B cell (primary cell): ENCODE measurements at regions not wholly inside any gene's neighbourhood (a gene's known extent, or its start where the extent isn't known, plus 50 kb on each side); places are given as distances from the start of the nearest gene placed in this dataset.

ENCODE experiments used
- ATAC-seq: fragments of 200-7000 bp; cut with Tn5 transposase; one replicate; pipeline ENCODE4 v1.10.0; 2021; ENCODE audit warnings: low read depth, mild to moderate bottlenecking, moderate number of reproducible peaks, moderate library complexity
- CTCF ChIA-PET: fragments of 350-600 bp; sonication (Branson Sonifier 250); formaldehyde crosslinking; loops from one replicate; lab custom pipeline; 2021; ENCODE audit warnings: antibody characterized with exemption, inconsistent platforms; lab: Charles Lee
- POLR2A ChIA-PET: fragments of 350-600 bp; sonication (Branson Sonifier 250); formaldehyde crosslinking; loops from one replicate; lab custom pipeline; 2021; ENCODE audit warnings: antibody characterized with exemption; lab: Charles Lee
- DNase-seq: peaks from one replicate; pipeline ENCODE4 v3.0.0; 2013
- H2AFZ ChIP-seq: 2 replicates; pipeline ENCODE4 v1.6.1; 2012; ENCODE audit warnings: mild to moderate bottlenecking, low read depth, low read length; ENCODE audit not compliant: insufficient read depth, poor library complexity, severe bottlenecking
- H3K27ac ChIP-seq, 2 donors: 1 replicate in 1 of 2; 2 replicates in 1 of 2; pipeline ENCODE4 v1.5.1; 2012 to 2013; ENCODE audit warnings: low read length in 2 of 2, mild to moderate bottlenecking in 2 of 2, moderate library complexity in 1 of 2
- H3K27me3 ChIP-seq, 4 experiments: fragments of 200-600 bp in 1 of 4; sonication (generic) in 1 of 4; replicated peaks in 1 of 4; 1 replicate in 2 of 4; 2 replicates in 2 of 4; pipeline versions ENCODE4 v1.6.1 to v1.7.0; 2013 to 2016; ENCODE audit warnings: low read length in 3 of 4, mild to moderate bottlenecking in 2 of 4, mixed read lengths in 1 of 4, moderate library complexity in 1 of 4; ENCODE audit not compliant: insufficient read depth in 4 of 4, control insufficient read depth in 3 of 4; ENCODE audit errors: control extremely low read depth in 1 of 4
- H3K36me3 ChIP-seq, 2 experiments: replicated peaks in 1 of 2; 1 replicate in 1 of 2; 2 replicates in 1 of 2; pipeline versions ENCODE4 v1.6.1 to v1.7.1; 2013; ENCODE audit warnings: low read length in 1 of 2; ENCODE audit not compliant: insufficient read depth in 2 of 2, control insufficient read depth in 1 of 2; ENCODE audit errors: control extremely low read depth in 1 of 2, extremely low read depth in 1 of 2
- H3K4me1 ChIP-seq, 2 donors: fragments of 200-600 bp in 1 of 2; sonication (generic) in 1 of 2; 1 replicate in 1 of 2; 2 replicates in 1 of 2; pipeline versions ENCODE4 v1.5.1 to v1.6.1; 2013 to 2017; ENCODE audit warnings: low read length in 2 of 2; ENCODE audit not compliant: control insufficient read depth in 2 of 2, insufficient read depth in 2 of 2
- H3K4me2 ChIP-seq: replicated peaks from 2 replicates; pipeline ENCODE3; 2012; ENCODE audit warnings: mild to moderate bottlenecking, low read depth, low read length; ENCODE audit not compliant: poor library complexity, severe bottlenecking
- H3K4me3 ChIP-seq, 5 experiments: fragments of 200-600 bp in 1 of 5; sonication (generic) in 1 of 5; 1 replicate in 3 of 5; 2 replicates in 2 of 5; pipeline versions ENCODE4 v1.5.1 to v1.7.0; 2011 to 2016; ENCODE audit warnings: low read length in 4 of 5, mild to moderate bottlenecking in 4 of 5, low read depth in 2 of 5, control low read depth in 1 of 5, moderate library complexity in 1 of 5; ENCODE audit not compliant: insufficient read depth in 1 of 5; ENCODE audit errors: control extremely low read depth in 1 of 5, extremely low read depth in 1 of 5
- H3K79me2 ChIP-seq: fragments of 200-600 bp; sonication (generic); one replicate; pipeline ENCODE4 v1.6.0; 2016; ENCODE audit warnings: low read length; ENCODE audit not compliant: control insufficient read depth, insufficient read depth
- H3K9ac ChIP-seq: fragments of 200-600 bp; sonication (generic); 2 replicates; pipeline ENCODE4 v1.6.1; 2017; ENCODE audit warnings: mild to moderate bottlenecking, low read length, moderate library complexity
- H3K9me3 ChIP-seq, 3 donors: one replicate each; pipeline versions ENCODE4 v1.6.1 to v1.7.1; 2013; ENCODE audit warnings: low read length in 2 of 3; ENCODE audit not compliant: control insufficient read depth in 2 of 3, insufficient read depth in 1 of 3; ENCODE audit errors: control extremely low read depth in 1 of 3
- H4K20me1 ChIP-seq: 2 replicates; pipeline ENCODE4 v1.6.0; 2012; ENCODE audit warnings: mild to moderate bottlenecking, low read length; ENCODE audit not compliant: insufficient read depth, control insufficient read depth, poor library complexity, severe bottlenecking
- H3K27ac Mint-ChIP-seq: one replicate; pipeline ENCODE4 v1.8.0; 2021; ENCODE audit warnings: mixed read lengths
- H3K27me3 Mint-ChIP-seq: one replicate; pipeline ENCODE4 v1.8.0; 2021; ENCODE audit warnings: mixed read lengths
- H3K4me1 Mint-ChIP-seq: one replicate; pipeline ENCODE4 v1.8.0; 2021; ENCODE audit warnings: mixed read lengths
- H3K4me3 Mint-ChIP-seq: one replicate; pipeline ENCODE4 v1.8.0; 2021; ENCODE audit warnings: mixed read lengths
- H3K9me3 Mint-ChIP-seq: one replicate; pipeline ENCODE4 v1.8.0; 2022; ENCODE audit warnings: mixed read lengths; ENCODE audit not compliant: insufficient read depth
- EZH2 ChIP-seq: IDR thresholded peaks from 2 replicates; pipeline ENCODE4 v1.6.1; 2012; ENCODE audit warnings: borderline replicate concordance, low read depth, mild to moderate bottlenecking, moderate library complexity, low read length; ENCODE audit not compliant: insufficient read depth, poor library complexity, severe bottlenecking
- WGBS: methylation state at CpG from one replicate; pipeline ENCODE4 v1.1.5; 2013; ENCODE audit warnings: missing lambda C conversion rate; ENCODE audit not compliant: insufficient coverage; 5-methylcytosine and 5-hydroxymethylcytosine counted together
- intact Hi-C: fragments of 100-400 bp; cut with micrococcal nuclease; formaldehyde crosslinking; loops from one replicate; pipeline ENCODE4 v1.10.0; 2022
- TF ChIP-seq, protein P1 (sequence below): fragments of 200-600 bp; IDR thresholded peaks from one replicate; pipeline ENCODE4 v1.8.0; 2022; ENCODE audit warnings: antibody characterized with exemption, mild to moderate bottlenecking

GRCh38 chr6:133757335-133757734, 131.6 kb upstream of the TCF21 start:
- CTCF ChIA-PET: no interaction called here
- H2AFZ ChIP-seq: no peak overlapping the region
- no peaks in the 10 kb centered on the region for H3K36me3 ChIP-seq
- no peaks in the 10 kb centered on the region for H3K27me3 ChIP-seq
- no peak for TF ChIP-seq EZH2
- TF ChIP-seq, protein P1, sequence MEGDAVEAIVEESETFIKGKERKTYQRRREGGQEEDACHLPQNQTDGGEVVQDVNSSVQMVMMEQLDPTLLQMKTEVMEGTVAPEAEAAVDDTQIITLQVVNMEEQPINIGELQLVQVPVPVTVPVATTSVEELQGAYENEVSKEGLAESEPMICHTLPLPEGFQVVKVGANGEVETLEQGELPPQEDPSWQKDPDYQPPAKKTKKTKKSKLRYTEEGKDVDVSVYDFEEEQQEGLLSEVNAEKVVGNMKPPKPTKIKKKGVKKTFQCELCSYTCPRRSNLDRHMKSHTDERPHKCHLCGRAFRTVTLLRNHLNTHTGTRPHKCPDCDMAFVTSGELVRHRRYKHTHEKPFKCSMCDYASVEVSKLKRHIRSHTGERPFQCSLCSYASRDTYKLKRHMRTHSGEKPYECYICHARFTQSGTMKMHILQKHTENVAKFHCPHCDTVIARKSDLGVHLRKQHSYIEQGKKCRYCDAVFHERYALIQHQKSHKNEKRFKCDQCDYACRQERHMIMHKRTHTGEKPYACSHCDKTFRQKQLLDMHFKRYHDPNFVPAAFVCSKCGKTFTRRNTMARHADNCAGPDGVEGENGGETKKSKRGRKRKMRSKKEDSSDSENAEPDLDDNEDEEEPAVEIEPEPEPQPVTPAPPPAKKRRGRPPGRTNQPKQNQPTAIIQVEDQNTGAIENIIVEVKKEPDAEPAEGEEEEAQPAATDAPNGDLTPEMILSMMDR: no peak
- Mint-ChIP-seq H3K27ac (no peak overlapping the region), H3K4me1 (no peaks in the 10 kb centered on the region), H3K9me3 (no peaks in the 10 kb centered on the region), H3K27me3 (peaks cover 9% of the 10 kb centered on the region), H3K4me3 (no peak overlapping the region)
- H3K4me2 ChIP-seq: no peak overlapping the region
- H3K27ac ChIP-seq: no peak overlapping the region
- no peak overlapping the region for H3K4me3 ChIP-seq
- no peaks in the 10 kb centered on the region for H3K4me1 ChIP-seq
- intact Hi-C loops: no loop called here
- no peak for ATAC-seq
- no peaks in the 10 kb centered on the region for H3K79me2 ChIP-seq
- H3K9ac ChIP-seq: no peak overlapping the region
- no CpG with 5 or more reads among the region's 2 CpGs for WGBS
- H3K9me3 ChIP-seq: no peaks in the 10 kb centered on the region
- no peaks in the 10 kb centered on the region for H4K20me1 ChIP-seq
- POLR2A ChIA-PET: no interaction called here
- DNase-seq: no peak

- ChIA-PET POLR2A (no interaction called here), CTCF (no interaction called here)
- Histone ChIP-seq H3K4me3 (no peak overlapping the region), H3K9me3 (no peaks in the 10 kb centered on the region), H4K20me1 (no peaks in the 10 kb centered on the region), H3K36me3 (no peaks in the 10 kb centered on the region), H2AFZ (no peak overlapping the region), H3K79me2 (no peaks in the 10 kb centered on the region), H3K27me3 (peaks cover 0 to under 1% (median 0%) of the 10 kb centered on the region in 4 experiments), H3K4me1 (no peaks in the 10 kb centered on the region), H3K27ac (no peak overlapping the region), H3K4me2 (no peak overlapping the region), H3K9ac (no peak overlapping the region)
- Mint-ChIP-seq H3K27ac (no peak overlapping the region), H3K27me3 (peaks cover 15% of the 10 kb centered on the region), H3K9me3 (no peaks in the 10 kb centered on the region), H3K4me1 (no peaks in the 10 kb centered on the region), H3K4me3 (no peak overlapping the region)
- 62% methylated on average over 2 of the region's 2 CpGs for WGBS
- ATAC-seq (no peak), DNase-seq (no peak)
- TF ChIP-seq EZH2: no peak
- intact Hi-C loops: no loop called here
Observed at GRCh38 chr6:133758815-133759335, 130.0 kb upstream of the TCF21 start.
